Naive thymus-derived CD4-positive, alpha-beta T cell (primary cell): ENCODE measurements at regions not wholly inside any gene's neighbourhood (a gene's known extent, or its start where the extent isn't known, plus 50 kb on each side); places are given as distances from the start of the nearest gene placed in this dataset.

Experiments
- ATAC-seq: fragments of 150-1000 bp; cut with Tn5 transposase; 2 replicates; pipeline ENCODE4 v1.10.0; 2021; ENCODE audit warnings: mild to moderate bottlenecking, moderate library complexity
- CTCF ChIA-PET: fragments of 350-600 bp; sonication (Branson Sonifier 250); formaldehyde crosslinking; loops from one replicate; lab custom pipeline; 2021; ENCODE audit warnings: antibody characterized with exemption; lab: Charles Lee
- POLR2A ChIA-PET: fragments of 350-600 bp; sonication (Branson Sonifier 250); formaldehyde crosslinking; loops from one replicate; lab custom pipeline; 2021; ENCODE audit warnings: antibody characterized with exemption, inconsistent platforms; lab: Charles Lee
- DNase-seq, 9 donors: peaks; one replicate each; pipeline versions ENCODE4 v3.0.0 to v3.0.0-alpha.2; 2020 to 2022; ENCODE audit warnings: mixed read lengths in 1 of 9
- H3K27ac ChIP-seq: one replicate; pipeline ENCODE4 v1.7.0; 2013; ENCODE audit warnings: mild to moderate bottlenecking, low read depth, low read length, moderate library complexity
- H3K27me3 ChIP-seq, 2 donors: one replicate each; pipeline ENCODE4 v1.7.0; 2013; ENCODE audit warnings: low read length in 2 of 2, mild to moderate bottlenecking in 2 of 2, moderate library complexity in 2 of 2; ENCODE audit not compliant: control insufficient read depth in 2 of 2, insufficient read depth in 2 of 2
- H3K36me3 ChIP-seq, 3 experiments: 1 replicate in 2 of 3; 2 replicates in 1 of 3; pipeline ENCODE4 v1.7.0; 2013; ENCODE audit warnings: low read length in 3 of 3, mild to moderate bottlenecking in 3 of 3, moderate library complexity in 1 of 3; ENCODE audit not compliant: insufficient read depth in 3 of 3, control insufficient read depth in 2 of 3
- H3K4me1 ChIP-seq, 2 donors: one replicate each; pipeline ENCODE4 v1.7.0; 2013; ENCODE audit warnings: low read length in 2 of 2, mild to moderate bottlenecking in 2 of 2, moderate library complexity in 1 of 2; ENCODE audit not compliant: control insufficient read depth in 2 of 2, insufficient read depth in 2 of 2
- H3K4me3 ChIP-seq: 2 replicates; pipeline ENCODE4 v1.7.0; 2013; ENCODE audit warnings: mild to moderate bottlenecking, low read length
- H3K9me3 ChIP-seq, 3 experiments: 1 replicate in 2 of 3; 2 replicates in 1 of 3; pipeline ENCODE4 v1.7.0; 2013; ENCODE audit warnings: low read length in 3 of 3; ENCODE audit not compliant: control insufficient read depth in 2 of 3
- H3K27ac Mint-ChIP-seq, 9 donors: one replicate each; pipeline ENCODE4 v1.8.0; 2020 to 2022; ENCODE audit warnings: mixed read lengths in 9 of 9, mild to moderate bottlenecking in 8 of 9, moderate library complexity in 5 of 9, inconsistent platforms in 2 of 9
- H3K27me3 Mint-ChIP-seq, 5 donors: one replicate each; pipeline ENCODE4 v1.8.0; 2021 to 2022; ENCODE audit warnings: mixed read lengths in 5 of 5, mild to moderate bottlenecking in 1 of 5
- H3K36me3 Mint-ChIP-seq, 5 donors: one replicate each; pipeline ENCODE4 v1.8.0; 2020 to 2022; ENCODE audit warnings: mixed read lengths in 5 of 5, mild to moderate bottlenecking in 3 of 5, inconsistent platforms in 1 of 5
- H3K4me1 Mint-ChIP-seq, 7 donors: one replicate each; pipeline ENCODE4 v1.8.0; 2020 to 2022; ENCODE audit warnings: mixed read lengths in 7 of 7, mild to moderate bottlenecking in 3 of 7, inconsistent platforms in 1 of 7
- H3K4me3 Mint-ChIP-seq, 10 donors: one replicate each; pipeline ENCODE4 v1.8.0; 2020 to 2022; ENCODE audit warnings: mild to moderate bottlenecking in 10 of 10, mixed read lengths in 10 of 10, moderate library complexity in 6 of 10, inconsistent platforms in 2 of 10
- H3K9me3 Mint-ChIP-seq, 11 donors: one replicate each; pipeline ENCODE4 v1.8.0; 2020 to 2022; ENCODE audit warnings: mixed read lengths in 11 of 11, mild to moderate bottlenecking in 4 of 11, inconsistent platforms in 1 of 11, moderate library complexity in 1 of 11
- intact Hi-C, 2 donors: fragments of 100-400 bp; cut with micrococcal nuclease; formaldehyde crosslinking; loops; one replicate each; pipeline ENCODE4 v1.15.1; 2023

DNA sequence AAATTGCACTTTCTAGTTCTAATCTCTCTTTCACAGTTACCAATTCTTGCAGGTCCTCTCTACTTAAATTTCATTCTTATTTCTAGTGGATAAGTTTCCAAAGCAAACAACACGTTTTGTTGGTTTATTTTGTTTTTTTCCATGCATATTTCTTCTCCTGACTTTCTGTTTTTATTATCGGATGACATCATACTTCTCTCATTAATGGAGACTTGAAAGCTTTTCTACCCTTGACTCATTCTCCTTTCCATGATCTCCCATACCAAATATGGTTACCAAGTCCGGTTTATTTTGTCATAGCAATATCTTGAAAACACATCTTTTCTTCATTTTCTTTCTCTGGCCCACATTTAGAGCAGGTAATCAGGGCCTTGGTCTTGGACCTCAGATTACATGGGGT, 796.5 kb downstream of the GALC start:
- no peaks in the 10 kb centered on the region for H3K27me3 Mint-ChIP-seq
- H3K4me3 Mint-ChIP-seq: no peak overlapping the region
- intact Hi-C loops: no loop called here
- ChIA-PET CTCF (no interaction called here), POLR2A (no interaction called here)
- no peaks in the 10 kb centered on the region for H3K4me1 Mint-ChIP-seq
- H3K27ac ChIP-seq: no peak overlapping the region
- H3K27ac Mint-ChIP-seq: no peak overlapping the region
- no peaks in the 10 kb centered on the region for H3K36me3 ChIP-seq
- H3K36me3 Mint-ChIP-seq: no peaks in the 10 kb centered on the region
- H3K27me3 ChIP-seq: no peaks in the 10 kb centered on the region
- H3K4me1 ChIP-seq: no peaks in the 10 kb centered on the region
- H3K9me3 ChIP-seq: no peaks in the 10 kb centered on the region
- peaks cover 3 to 24% (median 13%) of the 10 kb centered on the region in 11 donors for H3K9me3 Mint-ChIP-seq
- DNase-seq (no peak), ATAC-seq (no peak)
- no peak overlapping the region for H3K4me3 ChIP-seq

- Histone ChIP-seq H3K4me1 (no peaks in the 10 kb centered on the region), H3K4me3 (no peak overlapping the region), H3K27me3 (no peaks in the 10 kb centered on the region), H3K27ac (no peak overlapping the region), H3K36me3 (no peaks in the 10 kb centered on the region), H3K9me3 (no peaks in the 10 kb centered on the region)
- ATAC-seq (no peak), DNase-seq (no peak)
- Mint-ChIP-seq H3K36me3 (no peaks in the 10 kb centered on the region), H3K4me3 (no peak overlapping the region), H3K4me1 (no peaks in the 10 kb centered on the region), H3K9me3 (peaks cover 0 to 21% (median 9%) of the 10 kb centered on the region in 11 donors), H3K27me3 (no peaks in the 10 kb centered on the region), H3K27ac (no peak overlapping the region)
- intact Hi-C loops: no loop called here
- ChIA-PET CTCF (no interaction called here), POLR2A (no interaction called here)
These were observed 805.2 kb downstream of the GALC start for GRCh38 chr14:87187786-87188185.

DNA sequence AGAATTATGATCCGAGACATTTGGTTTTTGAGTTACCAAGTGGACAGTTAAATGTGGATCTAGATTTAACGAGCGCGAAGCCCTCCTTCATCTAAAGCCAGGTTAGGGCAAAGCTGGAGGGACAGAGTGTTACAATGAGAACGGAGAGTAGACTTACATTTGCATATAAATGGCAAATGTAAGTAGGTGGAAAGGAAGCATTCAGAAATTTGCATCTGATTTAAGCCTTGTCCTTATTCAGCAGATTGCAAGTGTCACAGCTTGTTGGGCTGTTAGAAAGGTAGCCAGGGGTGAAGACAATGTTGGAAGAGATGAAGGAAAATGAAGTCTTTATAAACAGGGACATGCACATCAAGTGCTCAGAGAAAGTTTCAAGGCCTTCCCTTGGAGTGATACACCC, 806.2 kb downstream of the GALC start:
- no peaks in the 10 kb centered on the region for H3K36me3 Mint-ChIP-seq
- ChIA-PET POLR2A (no interaction called here), CTCF (no interaction called here)
- DNase-seq (no peak), ATAC-seq (no peak)
- Histone ChIP-seq H3K27ac (no peak overlapping the region), H3K9me3 (no peaks in the 10 kb centered on the region), H3K4me1 (no peaks in the 10 kb centered on the region), H3K27me3 (no peaks in the 10 kb centered on the region), H3K36me3 (no peaks in the 10 kb centered on the region), H3K4me3 (no peak overlapping the region)
- H3K9me3 Mint-ChIP-seq: peaks cover 0 to 18% (median 8%) of the 10 kb centered on the region in 11 donors
- H3K27ac Mint-ChIP-seq: no peak overlapping the region
- intact Hi-C loops: no loop called here
- no peaks in the 10 kb centered on the region for H3K4me1 Mint-ChIP-seq
- H3K27me3 Mint-ChIP-seq: no peaks in the 10 kb centered on the region
- no peak overlapping the region for H3K4me3 Mint-ChIP-seq

- H3K27me3 ChIP-seq: no peaks in the 10 kb centered on the region
- ATAC-seq (no peak), DNase-seq (no peak)
- ChIA-PET CTCF (no interaction called here), POLR2A (no interaction called here)
- no peak overlapping the region for H3K27ac ChIP-seq
- no peaks in the 10 kb centered on the region for H3K4me1 ChIP-seq
- intact Hi-C loops: no loop called here
- Mint-ChIP-seq H3K36me3 (no peaks in the 10 kb centered on the region), H3K9me3 (peaks cover 0 to 18% (median 6%) of the 10 kb centered on the region in 11 donors), H3K4me3 (no peak overlapping the region), H3K4me1 (no peaks in the 10 kb centered on the region), H3K27me3 (no peaks in the 10 kb centered on the region), H3K27ac (no peak overlapping the region)
- H3K9me3 ChIP-seq: no peaks in the 10 kb centered on the region
- no peak overlapping the region for H3K4me3 ChIP-seq
- H3K36me3 ChIP-seq: no peaks in the 10 kb centered on the region
These were observed 806.9 kb downstream of the GALC start for GRCh38 chr14:87185961-87186560.

DNA sequence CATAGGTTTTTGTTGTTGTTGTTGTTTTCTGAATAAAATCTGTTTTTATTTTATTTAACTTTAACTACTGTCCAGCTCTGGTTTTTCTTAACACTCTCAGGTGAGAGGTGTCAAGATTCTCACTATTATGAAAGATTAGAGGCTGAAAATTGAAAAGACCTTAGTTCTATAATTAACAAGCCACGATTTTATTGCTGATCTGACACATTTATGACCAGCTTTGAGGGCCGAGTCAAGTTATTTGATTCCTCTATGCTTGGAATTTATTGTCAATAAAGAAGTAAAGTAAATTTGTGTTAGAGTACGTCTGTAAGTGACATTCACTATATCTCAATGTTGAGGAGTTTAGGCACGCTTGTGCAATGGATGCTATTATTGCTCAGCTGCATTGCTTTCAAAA, 808.8 kb downstream of the GALC start:
- no peaks in the 10 kb centered on the region for H3K4me1 Mint-ChIP-seq
- ATAC-seq (no peak), DNase-seq (no peak)
- H3K27ac Mint-ChIP-seq: no peak overlapping the region
- no peaks in the 10 kb centered on the region for H3K36me3 Mint-ChIP-seq
- no peaks in the 10 kb centered on the region for H3K4me1 ChIP-seq
- H3K4me3 Mint-ChIP-seq: no peak overlapping the region
- H3K27ac ChIP-seq: no peak overlapping the region
- H3K27me3 Mint-ChIP-seq: no peaks in the 10 kb centered on the region
- H3K4me3 ChIP-seq: no peak overlapping the region
- peaks cover 0 to 20% (median 7%) of the 10 kb centered on the region in 11 donors for H3K9me3 Mint-ChIP-seq
- POLR2A ChIA-PET: no interaction called here
- H3K36me3 ChIP-seq: no peaks in the 10 kb centered on the region
- H3K9me3 ChIP-seq: no peaks in the 10 kb centered on the region
- CTCF ChIA-PET: no interaction called here
- intact Hi-C loops: no loop called here
- no peaks in the 10 kb centered on the region for H3K27me3 ChIP-seq

DNA sequence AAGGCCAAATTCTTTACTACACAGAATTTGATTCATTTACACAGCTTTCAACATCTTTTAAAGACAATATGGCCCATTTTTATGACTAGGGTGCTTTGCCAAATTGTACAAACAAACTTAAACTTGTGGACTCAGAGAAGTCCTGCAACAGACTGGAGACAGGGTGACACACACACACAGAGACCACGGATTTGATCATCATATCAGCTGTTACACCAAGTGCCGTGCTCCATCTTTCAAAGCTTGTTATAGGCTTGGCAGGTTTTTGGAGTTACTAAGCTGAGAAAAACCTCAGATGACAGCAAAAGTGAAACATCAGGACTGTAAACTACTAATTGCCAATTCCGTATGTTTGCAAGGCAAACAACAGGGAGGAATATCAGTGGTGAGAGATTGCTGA, 811.7 kb downstream of the GALC start:
- no peaks in the 10 kb centered on the region for H3K36me3 Mint-ChIP-seq
- ATAC-seq: no peak
- H3K27ac Mint-ChIP-seq: no peak overlapping the region
- no peaks in the 10 kb centered on the region for H3K4me1 Mint-ChIP-seq
- H3K27me3 Mint-ChIP-seq: no peaks in the 10 kb centered on the region
- intact Hi-C loops: no loop called here
- no peaks in the 10 kb centered on the region for H3K27me3 ChIP-seq
- CTCF ChIA-PET: no interaction called here
- POLR2A ChIA-PET: no interaction called here
- DNase-seq: no peak
- H3K4me1 ChIP-seq: no peaks in the 10 kb centered on the region
- H3K4me3 ChIP-seq: no peak overlapping the region
- H3K36me3 ChIP-seq: no peaks in the 10 kb centered on the region
- H3K27ac ChIP-seq: no peak overlapping the region
- H3K9me3 ChIP-seq: no peaks in the 10 kb centered on the region
- H3K4me3 Mint-ChIP-seq: no peak overlapping the region
- H3K9me3 Mint-ChIP-seq: peaks cover 0 to 24% (median 6%) of the 10 kb centered on the region in 11 donors

- ATAC-seq (no peak), DNase-seq (no peak)
- Mint-ChIP-seq H3K4me3 (no peak overlapping the region), H3K27me3 (no peaks in the 10 kb centered on the region), H3K36me3 (no peaks in the 10 kb centered on the region), H3K4me1 (no peaks in the 10 kb centered on the region), H3K27ac (no peak overlapping the region), H3K9me3 (peaks cover 0 to 27% (median 5%) of the 10 kb centered on the region in 11 donors)
- intact Hi-C loops: no loop called here
- Histone ChIP-seq H3K4me1 (no peaks in the 10 kb centered on the region), H3K27ac (no peak overlapping the region), H3K4me3 (no peak overlapping the region), H3K9me3 (no peaks in the 10 kb centered on the region), H3K27me3 (no peaks in the 10 kb centered on the region), H3K36me3 (no peaks in the 10 kb centered on the region)
- CTCF ChIA-PET: no interaction called here
- POLR2A ChIA-PET: no interaction called here
These were observed 813.0 kb downstream of the GALC start for GRCh38 chr14:87179936-87180335.
